OCI-LY7 (cell line): ENCODE measurements at regions not wholly inside any gene's neighbourhood (a gene's known extent, or its start where the extent isn't known, plus 50 kb on each side); places are given as distances from the start of the nearest gene placed in this dataset.

Experiments
- CTCF ChIP-seq: fragments of 200-600 bp; sonication (generic); conservative IDR thresholded peaks from 2 replicates; pipeline ENCODE4 v1.5.1; 2014; ENCODE audit warnings: mild to moderate bottlenecking, antibody characterized with exemption, low read length, moderate library complexity, mixed read lengths
- EZH2phosphoT487 ChIP-seq: fragments of 200-600 bp; sonication (generic); IDR thresholded peaks from 2 replicates; pipeline ENCODE4 v1.6.1; 2018; ENCODE audit warnings: low read depth, borderline replicate concordance, mild to moderate bottlenecking, mixed run types, antibody characterized with exemption, low read length, moderate library complexity, mixed read lengths

- TF ChIP-seq CTCF = no peak
- TF ChIP-seq EZH2phosphoT487 = no peak
These were observed 59.5 kb downstream of the MYCN start for GRCh38 chr2:15999596-16000469.
